Choroid plexus epithelial cell (primary cell): ENCODE measurements at regions not wholly inside any gene's neighbourhood (a gene's known extent, or its start where the extent isn't known, plus 50 kb on each side); places are given as distances from the start of the nearest gene placed in this dataset.

ENCODE experiments used
- DNase-seq: peaks from one replicate; pipeline ENCODE4 v3.0.0-alpha.2; 2010; ENCODE audit warnings: low read depth
- H3K4me3 ChIP-seq: 2 replicates; pipeline ENCODE4 v1.5.1; 2011; ENCODE audit warnings: low read depth, mild to moderate bottlenecking, control low read depth, low read length, moderate library complexity
- CTCF ChIP-seq: conservative IDR thresholded peaks from 2 replicates; pipeline ENCODE4 v1.5.1; 2011; ENCODE audit warnings: low read depth, mild to moderate bottlenecking, control low read depth, inconsistent platforms, low read length, moderate library complexity

GRCh38 chr11:37505406-37505805 lies 907.4 kb upstream of the RAG2 start:
- TF ChIP-seq CTCF: no peak
- DNase-seq: no peak
- H3K4me3 ChIP-seq: no peak overlapping the region

GRCh38 chr11:37504921-37505320 lies 906.9 kb upstream of the RAG2 start:
- H3K4me3 ChIP-seq: no peak overlapping the region
- TF ChIP-seq CTCF: no peak
- DNase-seq: peak; percentile 84

- no peak for TF ChIP-seq CTCF
- DNase-seq: peak; percentile 88
Measured at GRCh38 chr11:37504060-37504611, 906.1 kb upstream of the RAG2 start.

GRCh38 chr11:37503411-37504059 lies 905.5 kb upstream of the RAG2 start:
- no peak overlapping the region for H3K4me3 ChIP-seq
- no peak for TF ChIP-seq CTCF
- no peak for DNase-seq

More at GRCh38 chr11:37504060-37504611, 906.1 kb upstream of the RAG2 start:
- no peak overlapping the region for H3K4me3 ChIP-seq

- peak; percentile 66 for DNase-seq
- no peak overlapping the region for H3K4me3 ChIP-seq
- no peak for TF ChIP-seq CTCF
Measured at GRCh38 chr11:37502202-37502601, 904.2 kb upstream of the RAG2 start.

- DNase-seq: peak; percentile 17
- no peak overlapping the region for H3K4me3 ChIP-seq
- no peak for TF ChIP-seq CTCF
Measured at GRCh38 chr11:37500425-37500824, 902.4 kb upstream of the RAG2 start.

- H3K4me3 ChIP-seq: no peak overlapping the region
- TF ChIP-seq CTCF: no peak
- no peak for DNase-seq
Measured at GRCh38 chr11:37497326-37497725, 899.3 kb upstream of the RAG2 start.
